Adrenal gland (tissue), 5 donors: ENCODE measurements at regions not wholly inside any gene's neighbourhood (a gene's known extent, or its start where the extent isn't known, plus 50 kb on each side); places are given as distances from the start of the nearest gene placed in this dataset.

ENCODE experiments used
- CTCF ChIP-seq, 6 experiments: fragments of 450-650 bp in 4 of 6; fragments of 200-600 bp in 2 of 6; sonication (generic) in 1 of 6; IDR thresholded peaks; 1 replicate in 5 of 6; 2 replicates in 1 of 6; pipeline versions ENCODE4 v1.5.1 to v1.8.0; 2016 to 2021; ENCODE audit warnings: antibody characterized with exemption in 6 of 6, mild to moderate bottlenecking in 2 of 6, moderate library complexity in 1 of 6
- POLR2A ChIP-seq, 2 donors: fragments of 450-650 bp; IDR thresholded peaks; one replicate each; pipeline ENCODE4 v1.6.1; 2017; ENCODE audit warnings: antibody characterized with exemption in 2 of 2, mild to moderate bottlenecking in 2 of 2, moderate library complexity in 1 of 2
- donor health status: DM: no; HTN: no; CAD: no.

- TF ChIP-seq CTCF (IDR thresholded peaks at IDR 0.05) (no peak), POLR2A (IDR thresholded peaks at IDR 0.05) (no peak)
These were observed 166.7 kb downstream of the IRF8 start for GRCh38 chr16:86065711-86066110.
